ENCODE measurements at regions not wholly inside any gene's neighbourhood (a gene's known extent, or its start where the extent isn't known, plus 50 kb on each side); places are given as distances from the start of the nearest gene placed in this dataset.
A peak's percentile ranks its signal among the peaks of the same experiment; 100 is the strongest.
"Not testable (repeated sequence)": the region's sequence is repeated elsewhere in the genome, so short reads cannot be mapped to it uniquely, and the experiment has no call there.

- no peak for DNase-seq
These were observed 53.5 kb downstream of the PAGE2 start for GRCh38 chrX:55142206-55142918.

DNA sequence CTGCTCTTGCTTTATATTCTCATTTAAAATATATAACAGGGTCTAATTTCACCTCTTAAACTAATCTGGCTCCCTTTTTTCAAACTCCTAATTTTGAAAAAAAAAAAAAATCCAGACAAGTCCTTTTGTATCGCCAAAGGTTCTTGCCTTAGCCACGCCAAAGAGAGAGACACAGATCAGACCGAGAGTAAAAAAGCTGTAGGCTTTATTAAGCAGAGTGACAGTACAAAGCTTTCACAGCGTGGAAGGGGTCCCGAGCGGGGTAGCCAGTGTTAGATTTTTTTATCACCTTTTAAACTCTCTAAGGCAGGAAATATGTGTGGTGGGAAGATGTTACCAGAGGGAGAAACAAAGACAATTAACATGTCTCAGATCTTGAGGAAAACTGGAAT, 54.1 kb downstream of the PAGE2 start:
- no peak for DNase-seq

GRCh38 chrX:55143621-55144020, 54.8 kb downstream of the PAGE2 start:
- no peak for DNase-seq

DNA sequence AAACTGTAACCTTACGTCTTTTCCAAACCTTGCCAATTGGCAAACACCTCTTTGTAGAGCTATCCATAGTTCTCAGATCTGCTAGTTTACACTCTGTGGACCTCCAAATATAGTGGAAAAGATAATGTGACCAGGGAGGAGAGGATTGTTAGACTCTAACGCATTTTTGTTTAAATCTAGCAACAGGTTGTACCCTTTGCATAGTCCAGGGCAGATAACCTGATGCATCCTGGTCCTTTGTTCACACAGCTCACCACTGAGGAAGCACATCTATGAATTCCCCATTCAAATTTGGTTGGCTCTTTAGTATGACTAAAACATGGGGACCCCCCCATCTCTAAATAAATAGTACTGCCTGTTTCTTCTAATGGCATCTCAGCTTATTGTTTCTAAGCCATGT, 55.9 kb downstream of the PAGE2 start:
- DNase-seq, result no peak

GRCh38 chrX:55149242-55149641, 60.4 kb downstream of the PAGE2 start:
- DNase-seq, result no peak

DNA sequence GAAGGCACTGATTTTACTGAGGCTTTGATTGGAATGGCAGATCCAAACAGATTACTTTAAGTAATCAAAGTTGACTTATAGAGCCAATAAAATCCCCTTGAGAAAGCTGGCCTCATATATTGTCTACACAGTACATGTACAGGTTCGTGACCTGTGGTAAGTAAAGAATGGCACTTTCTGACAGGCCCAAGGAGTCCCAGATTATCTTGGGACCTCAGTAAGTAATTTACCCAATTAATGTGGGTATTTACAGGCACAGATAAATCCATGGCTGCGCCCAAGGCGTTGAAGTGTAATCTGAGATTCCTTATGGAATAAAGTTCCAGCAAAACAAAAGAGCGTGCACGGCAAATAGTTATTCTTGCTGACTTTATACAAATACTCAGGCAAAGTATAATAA, 62.4 kb downstream of the PAGE2 start:
- DNase-seq, result no peak

GRCh38 chrX:55159551-55159950, 60.6 kb upstream of the PAGE5 start:
- DNase-seq, result no peak

DNA sequence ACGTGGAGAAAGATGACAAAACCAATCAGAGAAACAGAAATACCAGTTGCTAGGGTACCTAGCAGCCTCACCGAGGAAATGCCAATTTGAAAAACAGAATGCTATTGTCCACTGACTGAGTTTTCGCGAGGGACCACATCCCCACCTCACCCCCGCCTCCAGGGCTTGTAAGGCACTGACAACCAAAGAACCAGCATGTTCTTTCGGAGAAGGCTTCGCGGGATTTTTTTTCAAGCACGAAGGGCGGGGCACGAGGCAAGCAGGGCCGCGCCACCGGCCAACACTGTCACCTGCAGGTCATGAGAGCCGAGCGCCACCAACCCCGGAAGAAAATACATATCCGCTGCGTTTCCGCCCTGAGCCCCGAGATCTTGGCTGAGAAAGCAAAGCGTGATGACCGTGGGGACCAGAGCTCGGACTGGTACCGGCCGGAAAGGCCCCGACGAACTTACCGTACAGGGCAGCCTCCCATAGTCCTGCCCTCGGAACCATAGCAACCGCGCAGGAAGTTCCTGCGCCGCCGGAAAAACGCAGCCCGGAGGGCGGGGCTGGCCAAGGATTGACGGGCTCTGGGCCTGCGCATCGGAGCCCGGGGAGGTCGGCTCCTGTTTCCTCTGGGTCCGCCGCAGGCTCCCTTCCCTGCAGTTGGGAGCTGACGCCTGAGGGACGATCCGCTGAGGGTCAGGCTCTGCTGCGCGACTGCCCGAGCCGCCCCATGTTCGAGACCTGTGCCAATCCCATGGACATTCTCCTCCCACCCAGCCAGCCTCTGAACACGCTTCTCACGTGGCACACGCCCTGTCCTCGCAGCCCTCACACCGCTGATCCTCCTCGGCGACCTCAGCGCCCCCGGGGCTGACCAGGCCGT, 59.2 kb upstream of the PAGE5 start:
- peak; percentile 88 for DNase-seq

GRCh38 chrX:55161581-55161980, 58.6 kb upstream of the PAGE5 start:
- DNase-seq, result peak; percentile 5

DNA sequence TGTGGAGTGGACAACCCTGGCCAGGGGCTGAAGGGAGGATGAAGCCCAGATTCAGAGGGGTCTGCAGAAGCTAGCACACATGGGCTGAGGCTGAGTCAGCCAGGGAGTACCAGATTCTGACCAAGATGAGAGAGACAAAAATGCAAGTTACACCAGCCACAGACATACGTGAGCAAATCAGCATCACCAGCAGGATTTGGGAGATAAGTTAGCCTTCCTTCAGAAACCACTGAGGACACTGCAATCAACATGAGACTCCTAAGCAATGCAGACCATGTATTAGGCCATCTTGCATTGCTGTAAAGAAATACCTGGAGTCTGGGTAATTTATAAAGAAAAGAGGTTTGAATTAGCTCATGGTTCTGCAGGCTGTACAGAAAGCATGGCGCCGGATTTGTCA, 57.0 kb upstream of the PAGE5 start:
- no peak for DNase-seq

DNA sequence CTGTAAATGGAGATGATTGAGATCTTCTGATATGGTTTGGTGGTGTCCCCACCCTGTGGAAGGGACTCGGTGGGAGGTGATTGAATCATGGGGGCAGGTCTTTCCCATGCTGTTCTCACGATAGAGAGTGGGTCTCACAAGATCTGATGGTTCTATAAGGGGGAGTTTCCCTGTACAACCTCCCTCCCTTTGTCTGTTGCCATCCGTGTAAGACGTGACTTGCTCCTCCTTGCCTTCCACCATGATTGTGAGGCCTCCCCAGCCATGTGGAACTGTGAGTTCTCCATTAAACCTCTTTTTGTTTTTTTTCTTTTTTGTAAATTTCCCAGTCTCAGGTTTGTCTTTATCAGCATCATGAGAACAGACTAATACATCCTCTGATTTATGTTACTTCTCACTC, 55.1 kb upstream of the PAGE5 start:
- not testable (repeated sequence) for DNase-seq

DNA sequence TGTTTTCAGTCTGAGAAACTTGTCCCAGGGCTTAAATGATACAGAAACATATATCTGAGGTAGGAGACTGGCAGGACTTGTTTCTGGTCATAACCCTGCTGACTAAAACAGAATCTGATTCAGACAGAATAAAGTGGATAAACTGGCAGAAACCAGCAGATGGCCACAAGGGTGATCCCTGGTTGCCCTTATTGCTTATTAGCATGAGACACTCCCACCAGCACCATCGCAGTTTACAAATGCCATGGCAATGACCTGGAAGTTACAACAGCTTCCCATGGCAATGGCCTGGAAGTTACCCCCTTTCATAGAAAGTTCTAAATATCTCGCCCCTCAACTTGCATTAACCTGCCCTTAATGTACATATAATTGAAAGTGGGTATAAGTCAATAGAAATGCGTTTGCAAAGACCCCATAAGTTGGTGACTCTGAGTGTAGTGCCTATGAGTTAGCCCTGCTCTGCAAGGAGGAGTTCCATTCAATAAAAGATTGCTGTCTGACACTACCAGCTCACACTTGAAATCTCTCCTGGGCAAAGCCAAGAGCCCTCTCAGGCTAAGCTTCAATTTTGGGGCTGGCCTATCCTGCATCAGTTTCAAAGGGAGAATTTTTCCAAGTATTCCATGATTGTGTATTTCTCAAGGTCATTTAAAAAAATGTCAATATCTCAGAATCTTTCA, 52.9 kb upstream of the PAGE5 start:
- DNase-seq, result no peak

DNA sequence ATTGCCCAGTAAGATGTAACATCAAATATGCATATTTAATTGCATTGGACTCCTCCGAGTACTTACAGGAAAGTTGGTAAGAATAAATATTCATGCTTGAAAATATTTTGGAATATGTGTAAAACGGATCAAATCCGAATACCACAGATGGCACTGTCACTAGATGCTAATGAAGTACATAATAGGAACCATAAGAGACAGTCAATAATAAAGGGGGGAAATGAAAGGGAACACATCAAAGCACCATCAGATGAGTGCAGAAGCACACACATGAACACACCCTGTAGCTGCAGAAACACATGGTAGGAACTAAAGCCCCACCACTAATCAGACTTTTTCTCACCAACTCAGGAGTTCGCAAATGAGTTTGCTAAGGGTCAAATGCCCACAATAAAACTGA, 52.2 kb upstream of the PAGE5 start:
- DNase-seq, result no peak

DNA sequence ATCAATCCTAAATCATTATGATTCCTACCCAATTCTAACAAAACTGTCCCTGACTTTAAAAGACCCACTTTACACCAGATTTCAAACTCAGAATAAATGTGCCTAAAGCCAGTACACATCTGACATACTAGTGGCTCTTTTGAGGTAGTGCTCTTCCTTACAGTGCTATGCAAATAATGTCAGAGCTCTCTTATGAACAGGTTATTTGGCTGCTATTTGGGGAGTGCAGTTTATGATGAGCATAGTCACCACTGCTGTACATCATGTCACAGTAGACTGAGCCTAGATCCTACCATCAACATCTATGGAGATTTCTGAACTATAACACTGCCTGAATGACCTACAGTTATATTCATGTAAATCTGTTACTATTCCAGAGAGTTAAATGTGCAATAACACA, 50.4 kb upstream of the PAGE5 start:
- no peak for DNase-seq
